SU-DHL-6 (cell line): ENCODE measurements at regions not wholly inside any gene's neighbourhood (a gene's known extent, or its start where the extent isn't known, plus 50 kb on each side); places are given as distances from the start of the nearest gene placed in this dataset.

Source experiments
- EZH2phosphoT487 ChIP-seq: fragments of 200-600 bp; sonication (generic), shearing (Covaris generic); conservative IDR thresholded peaks from 2 replicates; pipeline ENCODE4 v1.6.1; 2018; ENCODE audit warnings: mild to moderate bottlenecking, antibody characterized with exemption, low read length, moderate library complexity, mixed read lengths
- TF ChIP-seq, protein P1 (sequence below): fragments of 200-600 bp; sonication (generic); IDR thresholded peaks from one replicate; pipeline ENCODE4 v1.5.1; 2017; ENCODE audit warnings: antibody characterized with exemption, mild to moderate bottlenecking, low read length, moderate library complexity; ENCODE audit not compliant: insufficient read depth, poor library complexity, severe bottlenecking

DNA sequence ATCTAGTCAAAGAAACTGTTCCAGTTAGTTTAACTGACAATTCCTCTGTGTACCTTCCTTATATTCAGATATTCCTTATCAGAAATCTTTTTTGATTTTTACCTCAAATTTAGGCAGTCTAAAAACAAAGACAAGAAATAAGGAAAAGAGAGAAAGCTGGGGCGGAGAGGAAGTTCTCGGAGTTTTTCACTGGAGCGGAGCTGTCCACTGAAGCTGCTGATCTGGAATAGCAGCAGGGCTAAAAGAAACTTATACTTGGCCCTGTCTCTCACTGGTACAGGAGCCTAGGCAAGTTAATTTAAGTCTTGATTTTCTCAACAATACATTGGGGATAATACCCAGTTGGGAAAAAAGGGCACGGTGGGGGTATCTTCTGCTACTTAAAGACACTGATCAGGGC is 59.2 kb upstream of the CYP2D6 start:
- TF ChIP-seq, protein P1, sequence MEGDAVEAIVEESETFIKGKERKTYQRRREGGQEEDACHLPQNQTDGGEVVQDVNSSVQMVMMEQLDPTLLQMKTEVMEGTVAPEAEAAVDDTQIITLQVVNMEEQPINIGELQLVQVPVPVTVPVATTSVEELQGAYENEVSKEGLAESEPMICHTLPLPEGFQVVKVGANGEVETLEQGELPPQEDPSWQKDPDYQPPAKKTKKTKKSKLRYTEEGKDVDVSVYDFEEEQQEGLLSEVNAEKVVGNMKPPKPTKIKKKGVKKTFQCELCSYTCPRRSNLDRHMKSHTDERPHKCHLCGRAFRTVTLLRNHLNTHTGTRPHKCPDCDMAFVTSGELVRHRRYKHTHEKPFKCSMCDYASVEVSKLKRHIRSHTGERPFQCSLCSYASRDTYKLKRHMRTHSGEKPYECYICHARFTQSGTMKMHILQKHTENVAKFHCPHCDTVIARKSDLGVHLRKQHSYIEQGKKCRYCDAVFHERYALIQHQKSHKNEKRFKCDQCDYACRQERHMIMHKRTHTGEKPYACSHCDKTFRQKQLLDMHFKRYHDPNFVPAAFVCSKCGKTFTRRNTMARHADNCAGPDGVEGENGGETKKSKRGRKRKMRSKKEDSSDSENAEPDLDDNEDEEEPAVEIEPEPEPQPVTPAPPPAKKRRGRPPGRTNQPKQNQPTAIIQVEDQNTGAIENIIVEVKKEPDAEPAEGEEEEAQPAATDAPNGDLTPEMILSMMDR = no peak
- TF ChIP-seq EZH2phosphoT487 = no peak
